Tibial nerve (tissue), 4 donors: ENCODE measurements at regions not wholly inside any gene's neighbourhood (a gene's known extent, or its start where the extent isn't known, plus 50 kb on each side); places are given as distances from the start of the nearest gene placed in this dataset.

Experiments used
- DNase-seq, 2 donors: peaks; one replicate each; pipeline ENCODE4 v3.0.0-alpha.2; 2019; ENCODE audit warnings: low spot score in 2 of 2
- H3K27ac ChIP-seq, 4 donors: fragments of 200-600 bp; sonication (generic) in 3 of 4; one replicate each; pipeline ENCODE4 v1.5.1; 2017 to 2019; ENCODE audit warnings: mild to moderate bottlenecking in 1 of 4
- H3K27me3 ChIP-seq, 2 donors: fragments of 200-600 bp; sonication (generic) in 1 of 2; one replicate each; pipeline versions ENCODE4 v1.5.1 to v1.6.0; 2017 to 2019
- H3K36me3 ChIP-seq, 3 donors: fragments of 200-600 bp; sonication (generic); one replicate each; pipeline ENCODE4 v1.5.1; 2018 to 2019
- H3K4me1 ChIP-seq, 4 donors: fragments of 200-600 bp; sonication (generic) in 3 of 4; one replicate each; pipeline ENCODE4 v1.5.1; 2017 to 2019
- H3K4me3 ChIP-seq, 4 donors: fragments of 200-600 bp; sonication (generic) in 3 of 4; one replicate each; pipeline ENCODE4 v1.5.1; 2017 to 2019; ENCODE audit warnings: mild to moderate bottlenecking in 1 of 4, moderate library complexity in 1 of 4
- H3K9me3 ChIP-seq, 4 donors: fragments of 200-600 bp; sonication (generic) in 3 of 4; one replicate each; pipeline ENCODE4 v1.5.1; 2017 to 2019
- CTCF ChIP-seq, 5 experiments: fragments of 200-600 bp in 3 of 5; fragments of 450-650 bp in 2 of 5; sonication (generic) in 3 of 5; IDR thresholded peaks; one replicate each; pipeline ENCODE4 v1.5.1; 2016 to 2019; ENCODE audit warnings: antibody characterized with exemption in 5 of 5, mild to moderate bottlenecking in 3 of 5, moderate library complexity in 2 of 5
- EP300 ChIP-seq, 2 donors: sonication (generic); formaldehyde crosslinking; IDR thresholded peaks; one replicate each; pipeline ENCODE4 v1.6.1; 2017; ENCODE audit warnings: antibody characterized with exemption in 2 of 2, mild to moderate bottlenecking in 1 of 2
- POLR2A ChIP-seq, 2 donors: fragments of 450-650 bp; IDR thresholded peaks; one replicate each; pipeline ENCODE4 v1.6.1; 2017; ENCODE audit warnings: antibody characterized with exemption in 2 of 2, mild to moderate bottlenecking in 2 of 2, moderate library complexity in 2 of 2
- WGBS, 2 donors: methylation state at CpG; one replicate each; pipeline ENCODE4 v1.1.5; 2018; 5-methylcytosine and 5-hydroxymethylcytosine counted together

DNA sequence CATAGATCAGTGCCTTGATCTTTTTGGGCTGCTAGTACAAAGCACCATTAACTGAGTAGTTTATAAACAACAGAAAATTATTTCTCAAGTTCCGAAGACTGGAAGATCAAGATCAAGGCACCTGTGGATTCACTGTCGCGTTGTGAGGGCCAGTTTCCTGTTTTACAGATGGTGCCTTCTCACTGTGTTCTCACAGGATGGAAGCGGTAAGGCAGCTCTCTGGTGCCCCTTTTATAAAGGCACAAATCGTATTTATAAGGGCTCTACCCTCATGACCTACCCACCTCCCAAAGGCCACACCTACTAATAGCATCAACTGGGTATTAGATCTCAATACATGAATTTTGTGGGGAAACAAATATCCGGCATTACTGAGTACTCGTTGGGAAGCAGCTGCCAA, 729.5 kb upstream of the SLC39A10 start:
- WGBS, 2 donors, result 91 to 93% methylated on average over 7 of the region's 7 CpGs

GRCh38 chr2:194926873-194927272, 730.2 kb upstream of the SLC39A10 start:
- DNase-seq, result no peak
- Histone ChIP-seq H3K27ac (no peak overlapping the region), H3K4me3 (no peak overlapping the region), H3K4me1 (no peaks in the 10 kb centered on the region), H3K36me3 (no peaks in the 10 kb centered on the region), H3K27me3 (no peaks in the 10 kb centered on the region), H3K9me3 (no peaks in the 10 kb centered on the region)
- TF ChIP-seq EP300 (IDR thresholded peaks at IDR 0.05) (no peak), POLR2A (IDR thresholded peaks at IDR 0.05) (no peak), CTCF (IDR thresholded peaks at IDR 0.05) (no peak)
- WGBS, 2 donors, result 53 to 65% methylated on average over 1 of the region's 1 CpG

More for the DNA sequence above, 729.5 kb upstream of the SLC39A10 start:
- Histone ChIP-seq H3K9me3 (no peaks in the 10 kb centered on the region), H3K4me1 (no peaks in the 10 kb centered on the region), H3K27ac (no peak overlapping the region), H3K36me3 (no peaks in the 10 kb centered on the region), H3K4me3 (no peak overlapping the region), H3K27me3 (no peaks in the 10 kb centered on the region)
- no peak for TF ChIP-seq POLR2A (IDR thresholded peaks at IDR 0.05)
- TF ChIP-seq CTCF (IDR thresholded peaks at IDR 0.05), result no peak
- no peak for TF ChIP-seq EP300 (IDR thresholded peaks at IDR 0.05)
- no peak for DNase-seq

DNA sequence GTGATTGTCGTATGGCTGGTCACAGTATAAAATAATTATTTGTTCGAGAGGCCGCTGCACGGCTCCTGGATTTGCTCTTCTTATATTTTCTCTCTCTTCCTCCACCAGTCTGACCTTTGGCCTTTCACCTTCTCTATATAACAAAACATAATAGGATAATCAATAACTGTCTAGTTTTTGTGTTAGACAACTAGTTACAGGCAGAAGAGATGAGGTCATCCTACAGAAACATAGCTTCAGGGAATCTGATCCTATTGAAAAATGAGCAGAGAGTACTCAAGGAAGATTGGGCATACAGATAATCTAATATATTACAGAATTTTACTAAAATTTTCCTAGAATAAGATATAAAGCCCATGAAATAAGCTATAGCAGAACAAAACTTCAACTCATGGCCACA, 731.3 kb upstream of the SLC39A10 start:
- WGBS, 2 donors, result 53 to 61% methylated on average over 4 of the region's 4 CpGs
- Histone ChIP-seq H3K9me3 (no peaks in the 10 kb centered on the region), H3K27me3 (no peaks in the 10 kb centered on the region), H3K27ac (no peak overlapping the region), H3K36me3 (no peaks in the 10 kb centered on the region), H3K4me1 (no peaks in the 10 kb centered on the region), H3K4me3 (no peak overlapping the region)
- no peak for DNase-seq
- no peak for TF ChIP-seq CTCF (IDR thresholded peaks at IDR 0.05)
- no peak for TF ChIP-seq POLR2A (IDR thresholded peaks at IDR 0.05)
- no peak for TF ChIP-seq EP300 (IDR thresholded peaks at IDR 0.05)

DNA sequence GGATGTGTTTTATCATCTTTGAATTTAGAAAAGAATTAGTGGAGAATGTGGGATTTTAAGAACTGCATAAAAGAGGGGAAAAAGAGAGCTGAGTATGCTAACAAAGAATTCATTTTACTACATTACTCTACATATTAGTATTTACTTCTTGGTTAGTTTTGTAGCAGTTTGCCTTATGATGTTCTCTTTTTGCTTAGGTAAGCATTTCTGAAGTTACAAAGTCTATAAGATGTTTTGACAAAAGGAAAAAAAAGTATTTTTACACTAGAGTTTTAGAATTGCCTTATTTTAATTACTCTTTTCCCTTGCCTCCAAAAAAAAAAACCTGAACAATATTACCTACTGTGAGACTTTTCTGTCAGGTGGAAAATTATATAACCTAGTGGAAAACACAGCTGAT, 739.5 kb upstream of the SLC39A10 start:
- no peak overlapping the region for H3K27ac ChIP-seq
- DNase-seq, result no peak
- TF ChIP-seq POLR2A (IDR thresholded peaks at IDR 0.05) (no peak), EP300 (IDR thresholded peaks at IDR 0.05) (no peak), CTCF (IDR thresholded peaks at IDR 0.05) (no peak)
- no peak overlapping the region for H3K4me3 ChIP-seq
- no peaks in the 10 kb centered on the region for H3K27me3 ChIP-seq
- no peaks in the 10 kb centered on the region for H3K9me3 ChIP-seq
- no peaks in the 10 kb centered on the region for H3K4me1 ChIP-seq
- H3K36me3 ChIP-seq, result no peaks in the 10 kb centered on the region

DNA sequence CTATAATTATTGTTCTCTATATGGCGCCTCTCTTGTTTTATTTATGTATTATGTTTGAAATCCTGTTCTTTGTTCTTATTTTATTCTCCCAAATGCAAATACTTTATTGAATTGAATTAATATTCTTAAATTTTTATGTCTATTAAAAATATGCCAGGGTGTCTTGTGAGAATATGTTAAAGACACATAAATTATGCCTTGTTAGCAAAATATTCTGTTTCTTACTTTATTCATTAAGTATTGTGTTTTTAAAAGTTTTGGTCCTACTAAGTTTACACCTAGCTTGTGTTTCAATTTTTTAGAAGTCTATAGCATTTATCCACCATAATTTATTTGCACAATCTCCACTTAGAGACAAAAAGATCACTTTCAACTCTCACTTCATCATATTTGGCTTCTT, 741.5 kb upstream of the SLC39A10 start:
- no peak for TF ChIP-seq EP300 (IDR thresholded peaks at IDR 0.05)
- H3K4me1 ChIP-seq, result no peaks in the 10 kb centered on the region
- H3K36me3 ChIP-seq, result no peaks in the 10 kb centered on the region
- H3K9me3 ChIP-seq, result no peaks in the 10 kb centered on the region
- DNase-seq, result no peak
- no peaks in the 10 kb centered on the region for H3K27me3 ChIP-seq
- 91 to 95% methylated on average over 1 of the region's 1 CpG for WGBS, 2 donors
- H3K4me3 ChIP-seq, result no peak overlapping the region
- no peak overlapping the region for H3K27ac ChIP-seq

DNA sequence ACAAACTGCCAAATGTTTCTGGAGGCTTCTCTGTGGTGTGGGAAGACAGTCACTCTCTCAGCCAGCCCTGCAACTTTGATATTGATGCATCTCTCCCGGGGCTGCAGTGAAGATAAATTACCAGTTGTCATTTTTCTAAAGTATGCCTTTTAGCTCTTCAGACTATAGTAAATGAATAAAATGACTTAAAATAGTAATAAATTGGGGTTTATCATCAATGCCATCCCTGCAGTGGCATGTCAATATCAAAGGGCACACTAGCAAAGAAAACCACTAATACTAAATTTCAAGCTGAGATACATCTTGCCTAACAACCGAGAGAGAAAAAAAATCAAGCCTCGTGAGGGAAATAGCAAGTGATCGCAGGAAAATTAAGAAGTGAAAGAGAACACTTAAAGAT, 749.5 kb upstream of the SLC39A10 start:
- Histone ChIP-seq H3K4me1 (no peaks in the 10 kb centered on the region), H3K4me3 (no peak overlapping the region), H3K27me3 (no peaks in the 10 kb centered on the region), H3K9me3 (no peaks in the 10 kb centered on the region), H3K36me3 (no peaks in the 10 kb centered on the region), H3K27ac (no peak overlapping the region)
- no peak for DNase-seq
- no peak for TF ChIP-seq POLR2A (IDR thresholded peaks at IDR 0.05)
- TF ChIP-seq EP300 (IDR thresholded peaks at IDR 0.05), result no peak
- no peak for TF ChIP-seq CTCF (IDR thresholded peaks at IDR 0.05)
- 78 to 84% methylated on average over 4 of the region's 4 CpGs for WGBS, 2 donors
